ENCODE measurements at regions not wholly inside any gene's neighbourhood (a gene's known extent, or its start where the extent isn't known, plus 50 kb on each side); places are given as distances from the start of the nearest gene placed in this dataset.
"Not testable (repeated sequence)": the region's sequence is repeated elsewhere in the genome, so short reads cannot be mapped to it uniquely, and the experiment has no call there.

DNA sequence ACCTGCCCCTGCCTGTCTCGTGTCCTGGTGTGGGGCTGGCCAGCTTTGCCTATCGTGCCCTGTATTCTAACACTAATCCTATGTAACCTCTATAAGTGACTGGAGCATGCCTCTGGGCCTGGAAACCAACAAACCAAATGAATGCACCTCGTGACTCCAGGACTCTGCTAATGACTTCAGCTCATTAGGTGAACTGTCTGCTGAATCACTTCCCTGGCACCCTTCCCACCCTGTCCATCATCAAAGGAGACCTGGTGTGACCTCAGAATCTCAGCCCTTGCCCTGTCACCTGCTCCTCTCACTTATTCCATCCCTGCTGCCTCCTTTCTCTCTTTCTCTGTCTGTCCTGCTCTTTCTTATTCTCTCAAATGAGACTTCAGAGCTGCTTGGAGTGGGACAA is 322.4 kb downstream of the CBLN1 start:
- DNase-seq (no peak), ATAC-seq (no peak)
- POLR2A ChIA-PET, result no interaction called here
- peaks cover 0 to 6% (median 1%) of the 10 kb centered on the region in 9 donors for H3K9me3 Mint-ChIP-seq
- no peaks in the 10 kb centered on the region for H3K36me3 Mint-ChIP-seq
- no peak overlapping the region for H3K27ac Mint-ChIP-seq
- H3K27me3 Mint-ChIP-seq, result peaks cover 0 to 6% (median 0%) of the 10 kb centered on the region in 5 donors
- H3K4me3 Mint-ChIP-seq, result no peak overlapping the region
- H3K4me1 Mint-ChIP-seq, result no peaks in the 10 kb centered on the region

DNA sequence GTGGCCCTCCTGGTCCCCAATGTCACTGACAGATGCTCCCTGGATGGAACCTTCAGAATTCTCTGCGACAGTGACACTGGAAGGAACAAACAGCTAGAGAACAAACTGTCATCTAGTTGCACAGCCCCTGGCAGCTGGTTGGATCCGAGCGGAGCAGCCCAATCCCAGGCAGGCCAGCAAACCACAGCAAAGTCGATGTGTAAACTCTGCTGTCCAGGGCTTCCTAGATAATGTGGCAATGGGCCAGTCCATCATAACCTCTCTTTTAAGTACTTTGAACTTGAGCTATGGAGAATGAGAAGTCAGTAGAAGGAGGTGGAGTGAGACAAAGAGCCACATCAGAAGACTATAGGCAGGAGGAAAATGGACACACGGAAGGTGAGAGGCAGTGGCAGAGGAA is 323.0 kb downstream of the CBLN1 start:
- POLR2A ChIA-PET, result no interaction called here
- Mint-ChIP-seq H3K27ac (no peak overlapping the region), H3K36me3 (no peaks in the 10 kb centered on the region), H3K4me1 (no peaks in the 10 kb centered on the region), H3K4me3 (no peak overlapping the region), H3K27me3 (peaks cover 0 to 6% (median 0%) of the 10 kb centered on the region in 5 donors), H3K9me3 (peaks cover 0 to 6% (median 2%) of the 10 kb centered on the region in 9 donors)
- ATAC-seq (no peak), DNase-seq (no peak)

DNA sequence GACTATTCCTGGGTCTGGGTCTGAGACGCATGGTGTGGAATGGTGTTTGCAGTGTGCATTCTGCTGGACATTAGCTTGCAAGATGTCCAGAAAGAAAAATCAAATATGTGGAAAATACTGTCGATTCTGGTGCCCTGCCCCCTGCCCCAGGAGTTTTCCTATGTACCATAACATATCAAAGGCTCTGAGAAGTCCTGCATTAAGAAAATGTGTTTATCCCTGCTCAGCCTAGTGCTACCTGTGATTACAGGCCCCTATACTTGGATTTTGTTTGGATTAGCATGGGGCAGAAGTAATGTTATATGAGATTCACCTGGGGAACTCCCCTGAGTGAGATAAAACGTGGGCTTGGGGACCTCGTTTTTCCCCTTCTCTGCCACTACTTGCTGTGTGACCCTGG is 325.0 kb downstream of the CBLN1 start:
- Mint-ChIP-seq H3K36me3 (no peaks in the 10 kb centered on the region), H3K27me3 (peaks cover 0 to 6% (median 0%) of the 10 kb centered on the region in 5 donors), H3K9me3 (peaks cover 0 to 6% (median 0%) of the 10 kb centered on the region in 9 donors), H3K4me1 (no peaks in the 10 kb centered on the region), H3K4me3 (no peak overlapping the region), H3K27ac (no peak overlapping the region)
- DNase-seq, result no peak
- POLR2A ChIA-PET, result no interaction called here
- no peak for ATAC-seq

DNA sequence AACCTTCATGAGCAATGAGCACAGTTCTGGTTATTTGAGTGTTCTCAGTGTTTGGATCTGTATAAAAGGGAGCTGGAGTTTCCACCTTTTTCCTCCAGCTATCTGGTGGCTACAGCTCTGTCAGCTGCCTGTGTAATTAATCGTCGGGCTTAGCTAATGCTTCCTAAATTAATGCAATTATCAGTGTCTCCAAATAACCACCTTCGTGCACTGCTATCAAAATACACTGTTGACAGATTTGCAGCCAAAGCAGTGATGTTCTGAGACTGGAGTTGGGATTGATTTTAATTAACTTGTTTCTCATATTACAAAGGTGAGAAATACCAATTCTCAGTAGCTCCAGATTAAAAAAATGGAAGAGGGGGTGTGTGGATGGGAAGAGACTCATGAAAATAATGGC is 325.8 kb downstream of the CBLN1 start:
- no peak overlapping the region for H3K27ac Mint-ChIP-seq
- POLR2A ChIA-PET, result no interaction called here
- H3K9me3 Mint-ChIP-seq, result peaks cover 0 to 4% (median 0%) of the 10 kb centered on the region in 9 donors
- no peaks in the 10 kb centered on the region for H3K4me1 Mint-ChIP-seq
- peaks cover 0 to 6% (median 0%) of the 10 kb centered on the region in 5 donors for H3K27me3 Mint-ChIP-seq
- DNase-seq, result no peak
- no peaks in the 10 kb centered on the region for H3K36me3 Mint-ChIP-seq
- H3K4me3 Mint-ChIP-seq, result no peak overlapping the region
- ATAC-seq, result no peak

DNA sequence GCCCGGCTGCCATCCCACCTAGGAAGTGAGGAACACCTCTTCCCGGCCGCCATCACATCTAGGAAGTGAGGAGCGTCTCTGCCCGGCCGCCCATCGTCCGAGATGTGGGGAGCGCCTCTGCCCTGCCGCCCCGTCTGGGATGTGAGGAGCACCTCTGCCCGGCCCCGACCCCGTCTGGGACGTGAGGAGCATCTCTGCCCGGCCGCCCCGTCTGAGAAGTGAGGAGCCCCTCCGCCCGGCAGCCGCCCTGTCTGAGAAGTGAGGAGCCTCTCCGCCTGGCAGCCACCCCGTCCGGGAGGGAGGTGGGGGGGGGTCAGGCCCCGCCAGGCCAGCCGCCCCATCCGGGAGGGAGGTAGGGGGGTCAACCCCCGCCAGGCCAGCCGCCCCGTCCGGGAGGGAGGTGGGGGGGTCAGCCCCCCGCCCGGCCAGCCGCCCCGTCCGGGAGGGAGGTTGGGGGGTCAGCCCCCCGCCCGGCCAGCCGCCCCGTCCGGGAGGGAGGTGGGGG is 330.0 kb downstream of the CBLN1 start:
- POLR2A ChIA-PET, H3K27ac Mint-ChIP-seq, ATAC-seq, H3K4me3 Mint-ChIP-seq, H3K36me3 Mint-ChIP-seq, H3K27me3 Mint-ChIP-seq, H3K4me1 Mint-ChIP-seq, DNase-seq: not testable (repeated sequence)
- H3K9me3 Mint-ChIP-seq, result peaks cover 0 to 14% (median 4%) of the 10 kb centered on the region in 9 donors

DNA sequence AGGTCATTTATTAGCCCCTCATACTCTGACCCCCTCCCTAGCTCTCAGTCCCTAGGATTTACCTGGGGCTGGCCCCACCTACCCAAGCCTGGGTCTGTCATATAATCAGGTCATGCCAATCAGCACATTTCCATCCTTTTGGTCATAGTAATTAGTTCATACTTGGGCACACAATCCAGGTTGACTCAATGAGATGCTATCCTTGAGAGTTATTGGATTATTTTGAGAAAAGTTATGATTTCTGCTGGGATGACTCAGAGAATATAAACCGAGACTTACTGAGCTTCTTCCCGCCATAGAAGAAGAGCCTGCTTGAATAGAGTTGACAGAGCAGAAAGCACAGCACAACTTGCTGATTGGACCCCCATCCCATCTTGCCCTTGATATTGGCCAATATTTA is 331.5 kb downstream of the CBLN1 start:
- ATAC-seq, result no peak
- H3K9me3 Mint-ChIP-seq, result peaks cover 0 to 14% (median 4%) of the 10 kb centered on the region in 9 donors
- POLR2A ChIA-PET, result no interaction called here

DNA sequence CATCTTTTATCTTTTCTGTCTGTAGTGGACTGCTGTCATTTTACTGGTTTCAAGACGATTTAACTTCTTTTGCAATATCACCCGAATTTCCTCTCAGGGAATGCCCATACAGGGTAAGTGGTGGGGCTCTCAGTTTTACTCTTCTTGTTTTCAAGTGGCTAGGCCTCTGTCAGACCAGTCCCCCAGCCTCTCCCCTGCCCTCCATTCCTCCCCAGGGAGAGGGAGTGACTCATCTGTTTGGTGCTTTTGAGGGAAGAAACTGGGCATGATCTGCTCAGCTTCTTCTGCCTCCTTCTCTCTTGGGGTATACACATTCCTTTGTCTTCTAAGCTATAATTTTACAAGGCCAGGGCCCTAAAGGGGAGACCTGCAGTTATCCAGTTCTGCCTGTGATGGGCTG is 332.0 kb downstream of the CBLN1 start:
- H3K4me1 Mint-ChIP-seq, result no peaks in the 10 kb centered on the region
- no peak overlapping the region for H3K27ac Mint-ChIP-seq
- POLR2A ChIA-PET, result no interaction called here
- peaks cover 0 to 3% (median 0%) of the 10 kb centered on the region in 5 donors for H3K27me3 Mint-ChIP-seq
- DNase-seq, result no peak
- no peak overlapping the region for H3K4me3 Mint-ChIP-seq
- peaks cover 0 to 14% (median 4%) of the 10 kb centered on the region in 9 donors for H3K9me3 Mint-ChIP-seq
- H3K36me3 Mint-ChIP-seq, result no peaks in the 10 kb centered on the region
- no peak for ATAC-seq

More for the DNA sequence above, 331.5 kb downstream of the CBLN1 start:
- H3K27ac Mint-ChIP-seq, result no peak overlapping the region
- no peaks in the 10 kb centered on the region for H3K4me1 Mint-ChIP-seq
- no peaks in the 10 kb centered on the region for H3K36me3 Mint-ChIP-seq
- no peak for DNase-seq
- peaks cover 0 to 3% (median 0%) of the 10 kb centered on the region in 5 donors for H3K27me3 Mint-ChIP-seq
- no peak overlapping the region for H3K4me3 Mint-ChIP-seq

DNA sequence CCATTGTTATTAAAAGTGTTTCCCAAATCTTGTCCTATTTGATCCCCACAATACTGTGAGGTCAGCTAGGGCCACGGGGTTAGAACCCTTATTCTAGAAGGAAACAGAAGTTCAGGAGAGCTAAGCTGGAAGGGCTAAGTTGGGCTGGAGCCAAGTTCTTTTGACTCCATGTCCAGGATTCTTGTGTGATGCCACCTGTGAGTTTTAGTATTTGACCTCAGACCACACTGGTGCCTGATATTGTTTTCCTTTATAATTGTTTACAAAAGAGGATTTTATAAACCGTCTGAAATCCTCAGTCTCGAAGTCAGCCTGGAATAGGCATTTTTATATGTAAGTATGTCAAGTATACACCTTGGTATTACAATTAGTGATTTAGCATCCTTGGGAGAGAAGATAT is 332.7 kb downstream of the CBLN1 start:
- H3K9me3 Mint-ChIP-seq, result peaks cover 0 to 14% (median 4%) of the 10 kb centered on the region in 9 donors
- no peak overlapping the region for H3K4me3 Mint-ChIP-seq
- no peaks in the 10 kb centered on the region for H3K36me3 Mint-ChIP-seq
- no peak overlapping the region for H3K27ac Mint-ChIP-seq
- ATAC-seq (no peak), DNase-seq (no peak)
- H3K27me3 Mint-ChIP-seq, result peaks cover 0 to 7% (median 0%) of the 10 kb centered on the region in 5 donors
- POLR2A ChIA-PET, result no interaction called here
- no peaks in the 10 kb centered on the region for H3K4me1 Mint-ChIP-seq

DNA sequence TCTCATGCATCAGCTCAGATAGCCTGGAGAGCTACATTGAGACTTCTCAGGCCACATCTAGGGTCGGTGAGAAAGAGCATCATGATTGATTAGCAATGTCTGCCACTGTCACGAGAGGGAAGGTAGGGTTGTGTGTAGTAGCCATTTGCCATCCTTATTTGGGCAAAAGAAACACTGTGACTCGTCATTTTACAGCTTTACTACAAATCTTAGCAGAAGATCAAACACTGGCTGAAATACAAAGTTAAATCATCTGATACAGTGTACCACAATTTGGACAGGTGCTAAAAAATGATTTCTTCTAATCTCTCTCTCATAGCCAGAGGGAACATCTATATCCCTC is 334.3 kb downstream of the CBLN1 start:
- ATAC-seq (no peak), DNase-seq (no peak)
- POLR2A ChIA-PET, result no interaction called here
- no peaks in the 10 kb centered on the region for H3K36me3 Mint-ChIP-seq
- H3K27me3 Mint-ChIP-seq, result peaks cover 0 to 4% (median 0%) of the 10 kb centered on the region in 5 donors
- no peaks in the 10 kb centered on the region for H3K4me1 Mint-ChIP-seq
- H3K9me3 Mint-ChIP-seq, result peaks cover 0 to 14% (median 2%) of the 10 kb centered on the region in 9 donors
- no peak overlapping the region for H3K27ac Mint-ChIP-seq
- H3K4me3 Mint-ChIP-seq, result no peak overlapping the region

DNA sequence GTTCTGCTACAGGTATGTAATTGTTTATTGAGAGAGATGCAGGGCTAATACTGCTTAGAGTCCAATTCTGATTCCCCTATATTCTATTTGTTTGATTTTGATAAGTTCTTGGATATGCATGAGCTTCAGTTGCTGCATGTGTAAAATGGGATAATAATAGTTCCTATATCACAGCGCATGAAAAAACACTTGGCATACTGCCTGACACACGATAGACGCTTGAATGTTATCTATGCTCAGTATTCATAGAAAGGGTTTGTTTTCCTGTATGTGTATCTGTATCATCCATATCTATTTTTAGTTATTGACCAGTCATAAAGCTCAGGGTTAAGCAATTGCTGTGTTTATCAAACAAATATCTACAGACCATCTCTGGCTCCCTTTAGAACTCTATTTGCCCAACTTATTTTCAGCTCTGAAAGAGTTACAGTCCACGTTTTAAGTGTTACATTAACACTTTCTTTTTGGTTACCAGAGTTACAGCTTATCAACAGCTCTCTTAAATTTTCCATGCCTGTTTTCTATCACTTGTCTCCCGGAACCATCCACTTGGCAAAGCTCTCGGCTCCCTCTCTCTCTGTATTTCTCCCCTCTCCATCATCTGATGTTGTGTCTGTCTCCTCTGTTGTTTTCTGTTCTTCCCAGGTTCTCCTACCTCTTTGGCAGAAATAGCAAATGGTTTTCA is 334.8 kb downstream of the CBLN1 start:
- peaks cover 0 to 14% (median 2%) of the 10 kb centered on the region in 9 donors for H3K9me3 Mint-ChIP-seq
- no peak overlapping the region for H3K27ac Mint-ChIP-seq
- no peaks in the 10 kb centered on the region for H3K4me1 Mint-ChIP-seq
- ATAC-seq (no peak), DNase-seq (no peak)
- H3K4me3 Mint-ChIP-seq, result no peak overlapping the region
- H3K27me3 Mint-ChIP-seq, result peaks cover 0 to 4% (median 0%) of the 10 kb centered on the region in 5 donors
- H3K36me3 Mint-ChIP-seq, result no peaks in the 10 kb centered on the region
- POLR2A ChIA-PET, result no interaction called here

DNA sequence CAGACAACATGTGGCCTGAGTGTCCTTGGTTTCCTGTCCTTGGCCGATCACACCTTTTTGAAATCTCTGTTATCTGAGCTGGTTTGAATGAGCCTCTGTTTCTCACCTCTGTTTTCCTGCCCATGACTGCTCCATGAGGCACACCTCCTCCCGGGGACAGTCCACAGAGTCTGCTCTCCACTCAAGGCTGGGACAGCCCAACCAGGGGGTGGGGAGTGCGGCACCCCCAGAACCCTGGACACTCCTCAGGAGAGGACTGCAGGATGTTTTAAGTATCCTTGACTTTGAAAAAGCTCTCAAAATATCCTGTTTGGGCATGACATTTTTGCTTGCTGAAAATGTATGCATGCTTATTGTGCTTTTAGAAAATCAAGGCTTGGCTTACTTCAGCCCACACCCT is 333.0 kb upstream of the N4BP1 start:
- H3K27me3 Mint-ChIP-seq, result peaks cover 0 to 9% (median 0%) of the 10 kb centered on the region in 5 donors
- no peaks in the 10 kb centered on the region for H3K4me1 Mint-ChIP-seq
- ATAC-seq, result no peak
- no peak for DNase-seq
- H3K36me3 Mint-ChIP-seq, result no peaks in the 10 kb centered on the region
- POLR2A ChIA-PET, result no interaction called here
- H3K4me3 Mint-ChIP-seq, result no peak overlapping the region
- peaks cover 0 to 3% (median 0%) of the 10 kb centered on the region in 9 donors for H3K9me3 Mint-ChIP-seq
- H3K27ac Mint-ChIP-seq, result no peak overlapping the region

DNA sequence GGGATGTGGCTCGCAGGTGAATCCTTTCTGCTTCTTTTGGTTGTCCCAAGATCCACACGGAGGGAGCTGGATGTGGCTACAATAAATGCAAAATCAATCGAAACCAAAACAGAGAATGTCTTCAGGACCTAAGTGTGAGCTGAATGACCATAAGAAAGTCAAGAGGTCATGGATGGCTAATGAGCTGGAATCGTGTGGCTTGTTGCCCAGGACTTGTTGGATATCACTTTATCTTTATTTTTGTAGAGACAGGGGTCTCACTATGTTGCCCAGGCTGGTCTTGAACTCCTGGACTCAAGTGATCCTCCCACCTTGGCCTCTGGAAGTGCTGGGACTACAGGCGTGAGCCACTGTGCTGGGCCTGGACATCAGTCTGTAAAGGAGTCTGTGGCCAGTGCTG is 326.8 kb upstream of the N4BP1 start:
- DNase-seq (no peak), ATAC-seq (no peak)
- POLR2A ChIA-PET, result no interaction called here
- Mint-ChIP-seq H3K36me3 (no peaks in the 10 kb centered on the region), H3K9me3 (peaks cover 0 to 2% (median 0%) of the 10 kb centered on the region in 9 donors), H3K27ac (no peak overlapping the region), H3K4me1 (no peaks in the 10 kb centered on the region), H3K4me3 (no peak overlapping the region), H3K27me3 (peaks cover 0 to 5% (median 0%) of the 10 kb centered on the region in 5 donors)

DNA sequence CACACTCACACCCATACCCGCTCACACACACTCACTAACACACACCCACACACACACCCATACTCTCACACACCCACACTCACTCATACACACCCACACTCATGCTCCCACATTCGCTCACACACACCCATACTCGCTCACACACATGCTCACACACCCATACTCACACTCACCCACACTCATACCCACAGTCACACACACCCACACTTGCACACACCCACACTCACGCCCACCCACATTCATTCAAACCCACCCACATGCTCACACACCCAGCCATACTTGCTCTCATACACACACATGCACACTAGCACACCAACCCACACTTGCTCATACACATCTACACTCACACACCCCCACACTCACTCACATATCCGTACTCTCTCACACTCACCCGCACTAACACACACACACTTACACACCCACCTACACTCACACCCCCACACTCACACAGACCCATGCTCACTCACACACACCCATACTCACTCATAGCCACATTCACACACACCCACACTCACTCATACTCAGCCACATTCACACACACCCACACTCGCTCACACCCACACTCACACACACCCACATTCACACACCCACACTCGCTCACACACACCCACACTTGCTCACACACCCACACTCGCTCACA is 322.4 kb upstream of the N4BP1 start:
- Mint-ChIP-seq H3K4me1 (no peaks in the 10 kb centered on the region), H3K9me3 (peaks cover 0 to 10% (median under 1%) of the 10 kb centered on the region in 9 donors), H3K27me3 (no peaks in the 10 kb centered on the region), H3K27ac (no peak overlapping the region), H3K36me3 (no peaks in the 10 kb centered on the region), H3K4me3 (no peak overlapping the region)
- ATAC-seq, result no peak
- POLR2A ChIA-PET, result no interaction called here
- no peak for DNase-seq

Measured in naive thymus-derived CD8-positive, alpha-beta T cell (primary cell).